K562 (cell line): ENCODE measurements at regions not wholly inside any gene's neighbourhood (a gene's known extent, or its start where the extent isn't known, plus 50 kb on each side); places are given as distances from the start of the nearest gene placed in this dataset.

ENCODE experiments used
- ATAC-seq: fragments of 200-7000 bp; cut with Tn5 transposase; 3 replicates; pipeline ENCODE4 v1.9.1; 2020; ENCODE audit warnings: moderate library complexity
- BruUV-seq: library from RNA; stranded (reverse); fragments of 400-500 nt; replicated peaks from 2 replicates; lab custom pipeline; 2021; lab: Mats Ljungman, UMichigan
- CTCF ChIA-PET: fragments of 300-600 bp; formaldehyde crosslinking; extraction: SDS; loops from one replicate; lab custom pipeline; 2021; ENCODE audit warnings: low intra/inter-chr PET ratio; lab: Yijun Ruan, JAX
- POLR2A ChIA-PET: fragments of 300-600, 350-650 bp; sonication (Branson Sonifier 250); formaldehyde crosslinking; extraction: SDS; loops from one replicate; lab custom pipeline; 2021; ENCODE audit warnings: antibody characterized with exemption, inconsistent platforms; lab: Yijun Ruan, JAX
- DNase-seq, 4 experiments: peaks; one replicate each; pipeline versions ENCODE4 v3.0.0 to v3.0.0-alpha.2; 2011 to 2018; ENCODE audit warnings: low spot score in 3 of 4, mixed read lengths in 3 of 4; ENCODE audit errors: extremely low read depth in 1 of 4
- FAIRE-seq: peaks from 2 replicates; lab custom pipeline; 2011; peaks lifted over from hg19 to GRCh38; lab: Jason Lieb, UNC
- H2AFZ ChIP-seq: 2 replicates; pipeline ENCODE4 v1.6.0; 2011; ENCODE audit warnings: low read depth, low read length, control low read depth, inconsistent platforms
- H3K27ac ChIP-seq: fragments of 200-600 bp; 3 replicates; pipeline ENCODE4 v1.8.0; 2011; ENCODE audit warnings: low read depth, mild to moderate bottlenecking, control low read depth, inconsistent platforms, low read length, moderate library complexity, mixed read lengths; ENCODE audit errors: extremely low read depth
- H3K27me3 ChIP-seq, 2 experiments: fragments of 300-600 bp in 1 of 2; 2 replicates in 1 of 2; 3 replicates in 1 of 2; pipeline versions ENCODE4 v1.6.0 to v1.8.0; 2011; ENCODE audit warnings: inconsistent platforms in 2 of 2, low read length in 2 of 2, mild to moderate bottlenecking in 1 of 2, mixed read lengths in 1 of 2, moderate library complexity in 1 of 2; ENCODE audit not compliant: control insufficient read depth in 2 of 2, insufficient read depth in 2 of 2
- H3K36me3 ChIP-seq: fragments of 300-600 bp; 3 replicates; pipeline ENCODE4 v1.8.0; 2011; ENCODE audit warnings: mild to moderate bottlenecking, low read length, inconsistent platforms; ENCODE audit not compliant: control insufficient read depth, insufficient read depth
- H3K4me1 ChIP-seq, 2 experiments: fragments of 200-600 bp in 1 of 2; replicated peaks in 1 of 2; 2 replicates in 1 of 2; 3 replicates in 1 of 2; pipeline versions ENCODE4 v1.5.1 to v1.8.0; 2011; ENCODE audit warnings: inconsistent platforms in 2 of 2, low read length in 2 of 2, mild to moderate bottlenecking in 1 of 2, mixed read lengths in 1 of 2, moderate library complexity in 1 of 2; ENCODE audit not compliant: control insufficient read depth in 2 of 2, insufficient read depth in 2 of 2
- H3K4me2 ChIP-seq: 2 replicates; pipeline ENCODE4 v1.6.1; 2011; ENCODE audit warnings: low read length, control low read depth, inconsistent platforms, mixed read lengths; ENCODE audit not compliant: insufficient read depth
- H3K4me3 ChIP-seq: fragments of 200-600 bp; sonication (generic), shearing (Covaris generic); 2 replicates; pipeline ENCODE4 v1.5.1; 2016; ENCODE audit warnings: control low read depth, inconsistent platforms
- H3K79me2 ChIP-seq: fragments of 200-600 bp; 3 replicates; pipeline ENCODE4 v1.8.0; 2011; ENCODE audit warnings: low read length, inconsistent platforms; ENCODE audit not compliant: control insufficient read depth, insufficient read depth
- H3K9ac ChIP-seq, 2 experiments: 2 replicates each; pipeline versions ENCODE4 v1.6.0 to v1.6.1; 2011; ENCODE audit warnings: low read depth in 2 of 2, low read length in 2 of 2, control low read depth in 1 of 2, inconsistent platforms in 1 of 2, mild to moderate bottlenecking in 1 of 2, mixed read lengths in 1 of 2; ENCODE audit not compliant: insufficient read depth in 1 of 2
- H3K9me1 ChIP-seq: one replicate; pipeline ENCODE4 v1.6.0; 2011; ENCODE audit warnings: inconsistent platforms, mild to moderate bottlenecking, low read length, moderate library complexity; ENCODE audit not compliant: control insufficient read depth, insufficient read depth
- H3K9me3 ChIP-seq: replicated peaks from 2 replicates; pipeline ENCODE4 v1.5.1; 2011; ENCODE audit warnings: low read depth, low read length, inconsistent platforms; ENCODE audit not compliant: control insufficient read depth, insufficient read depth
- H4K20me1 ChIP-seq: replicated peaks from 2 replicates; pipeline ENCODE4 v1.6.1; 2011; ENCODE audit warnings: low read length, inconsistent platforms, mixed read lengths; ENCODE audit not compliant: control insufficient read depth, insufficient read depth
- ETS2 ChIP-seq: IDR thresholded peaks from 2 replicates; pipeline ENCODE4 v1.6.1; 2016; ENCODE audit warnings: borderline replicate concordance, missing genetic modification characterization, mild to moderate bottlenecking, moderate library complexity, missing compliant biosample characterization; ENCODE audit not compliant: poor library complexity, severe bottlenecking
- FOXA1 ChIP-seq: fragments of 450-650 bp; IDR thresholded peaks from 2 replicates; pipeline ENCODE4 v1.6.1; 2016; ENCODE audit warnings: mild to moderate bottlenecking, borderline replicate concordance
- HNRNPL ChIP-seq: fragments of 200-400 bp; formaldehyde crosslinking; IDR thresholded peaks from 2 replicates; pipeline ENCODE4 v1.6.1; 2017; ENCODE audit warnings: low read depth, mild to moderate bottlenecking, low read length
- SMARCA5 ChIP-seq: fragments of 450-650 bp; IDR thresholded peaks from 2 replicates; pipeline ENCODE4 v1.6.1; 2016
- ZBED1 ChIP-seq: IDR thresholded peaks from 2 replicates; pipeline ENCODE4 v1.6.1; 2014
- ZFP1 ChIP-seq: fragments of 450-650 bp; formaldehyde crosslinking; IDR thresholded peaks from 2 replicates; pipeline ENCODE4 v1.4.0; 2020; ENCODE audit warnings: mild to moderate bottlenecking, mixed read lengths
- ZNF3 ChIP-seq: fragments of 250-450 bp; sonication (Bioruptor Pico); IDR thresholded peaks from 2 replicates; pipeline ENCODE4 v1.5.0; 2021; ENCODE audit warnings: mild to moderate bottlenecking, moderate library complexity
- ZNF717 ChIP-seq: fragments of 250-450 bp; sonication (Bioruptor Pico); IDR thresholded peaks from 2 replicates; pipeline ENCODE4 v1.5.0; 2021
- WGBS: fragments of 100-300 bp; shearing (Covaris generic); methylation state at CpG from one replicate; pipeline ENCODE4 v1.1.6; 2016; ENCODE audit warnings: low coverage, mixed read lengths; ENCODE audit not compliant: insufficient coverage; ENCODE audit errors: missing lambda C conversion rate; 5-methylcytosine and 5-hydroxymethylcytosine counted together
- in situ Hi-C: fragments of 300-500 bp; cut with MboI; formaldehyde crosslinking; loops from 4 replicates; pipeline ENCODE4 v1.15.0; 2018; ENCODE audit warnings: inconsistent platforms, mixed read lengths
- intact Hi-C: fragments of 100-400 bp; cut with micrococcal nuclease; formaldehyde crosslinking; loops from 2 replicates; pipeline ENCODE4 v1.14.2; 2022
- TF ChIP-seq, protein P1 (sequence below): fragments of 250-450 bp; sonication (Bioruptor Pico); IDR thresholded peaks from 2 replicates; pipeline ENCODE4 v1.4.0; 2020; ENCODE audit warnings: mild to moderate bottlenecking

GRCh38 chr5:61784341-61784740, 452.3 kb downstream of the ZSWIM6 start:
- H3K27me3 ChIP-seq: no peaks in the 10 kb centered on the region; a peak in 2 of 5 replicates
- POLR2A ChIA-PET: no interaction called here
- no peaks in the 10 kb centered on the region for H3K4me1 ChIP-seq
- DNase-seq (no peak), ATAC-seq (no peak), FAIRE-seq (no peak)
- in situ Hi-C loops (no loop called here), intact Hi-C loops (no loop called here)
- no peak overlapping the region for H3K4me3 ChIP-seq
- BruUV-seq: no TSS peak
- H3K4me2 ChIP-seq: no peak overlapping the region
- no peaks in the 10 kb centered on the region for H3K36me3 ChIP-seq
- no peaks in the 10 kb centered on the region for H3K79me2 ChIP-seq
- H3K9ac ChIP-seq: no peak overlapping the region
- no peaks in the 10 kb centered on the region for H3K9me1 ChIP-seq
- no peak overlapping the region for H2AFZ ChIP-seq
- no peak overlapping the region for H3K27ac ChIP-seq
- WGBS: 3% methylated on average over 6 of the region's 6 CpGs
- TF ChIP-seq HNRNPL: no peak
- TF ChIP-seq, protein P1, sequence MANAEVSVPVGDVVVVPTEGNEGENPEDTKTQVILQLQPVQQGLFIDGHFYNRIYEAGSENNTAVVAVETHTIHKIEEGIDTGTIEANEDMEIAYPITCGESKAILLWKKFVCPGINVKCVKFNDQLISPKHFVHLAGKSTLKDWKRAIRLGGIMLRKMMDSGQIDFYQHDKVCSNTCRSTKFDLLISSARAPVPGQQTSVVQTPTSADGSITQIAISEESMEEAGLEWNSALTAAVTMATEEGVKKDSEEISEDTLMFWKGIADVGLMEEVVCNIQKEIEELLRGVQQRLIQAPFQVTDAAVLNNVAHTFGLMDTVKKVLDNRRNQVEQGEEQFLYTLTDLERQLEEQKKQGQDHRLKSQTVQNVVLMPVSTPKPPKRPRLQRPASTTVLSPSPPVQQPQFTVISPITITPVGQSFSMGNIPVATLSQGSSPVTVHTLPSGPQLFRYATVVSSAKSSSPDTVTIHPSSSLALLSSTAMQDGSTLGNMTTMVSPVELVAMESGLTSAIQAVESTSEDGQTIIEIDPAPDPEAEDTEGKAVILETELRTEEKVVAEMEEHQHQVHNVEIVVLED (CRISPR knock-in tag): no peak
- TF ChIP-seq ETS2 (tag): no peak
- no peak for TF ChIP-seq ZFP1 (CRISPR knock-in tag)
- H3K9me3 ChIP-seq: no peaks in the 10 kb centered on the region
- no peaks in the 10 kb centered on the region for H4K20me1 ChIP-seq
- CTCF ChIA-PET: no interaction called here

GRCh38 chr5:61788548-61788947, 456.5 kb downstream of the ZSWIM6 start:
- Histone ChIP-seq H3K36me3 (no peaks in the 10 kb centered on the region), H3K9me3 (no peaks in the 10 kb centered on the region), H3K9me1 (no peaks in the 10 kb centered on the region), H3K9ac (no peak overlapping the region), H3K4me1 (no peaks in the 10 kb centered on the region), H4K20me1 (no peaks in the 10 kb centered on the region), H3K27me3 (no peaks in the 10 kb centered on the region; a peak in 1 of 5 replicates), H3K27ac (no peak overlapping the region), H3K79me2 (no peaks in the 10 kb centered on the region), H3K4me3 (no peak overlapping the region), H2AFZ (no peak overlapping the region), H3K4me2 (no peak overlapping the region)
- CTCF ChIA-PET: no interaction called here
- in situ Hi-C loops: no loop called here
- POLR2A ChIA-PET: no interaction called here
- intact Hi-C loops: no loop called here
- FAIRE-seq: no peak
- BruUV-seq: no TSS peak
- WGBS: 0% methylated on average over 2 of the region's 2 CpGs
- TF ChIP-seq FOXA1 (no peak), ZBED1 (no peak), ZNF3 (CRISPR knock-in tag) (no peak), ZNF717 (CRISPR knock-in tag) (no peak), SMARCA5 (no peak)
- no peak for DNase-seq
- ATAC-seq: no peak
